ENCODE measurements at regions not wholly inside any gene's neighbourhood (a gene's known extent, or its start where the extent isn't known, plus 50 kb on each side); places are given as distances from the start of the nearest gene placed in this dataset.

DNA sequence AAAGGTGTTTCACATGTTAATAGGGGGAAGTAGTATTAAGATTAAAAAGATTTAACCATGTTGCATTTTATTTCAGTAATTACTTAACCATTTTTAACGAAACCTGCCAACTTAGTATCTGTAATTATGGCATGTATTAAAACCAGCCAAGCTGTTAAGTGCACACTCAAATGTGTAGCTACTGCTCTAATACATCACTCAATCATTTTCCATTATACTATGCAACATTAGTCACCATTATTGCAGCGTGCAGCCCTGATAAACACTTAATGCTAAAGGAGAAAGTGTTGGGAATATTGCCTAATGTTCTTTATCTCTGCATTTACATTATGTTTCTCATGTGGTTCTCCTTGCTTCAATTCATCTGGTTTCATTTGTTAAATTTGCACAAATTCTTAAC is 745.9 kb upstream of the FAM98A start:
- FAIRE-seq (no peak), DNase-seq (no peak)
- Histone ChIP-seq H3K27me3 (ENCODE audit: control insufficient read depth in 3 of 3, insufficient read depth in 3 of 3, low read length in 3 of 3) (no peaks in the 10 kb centered on the region), H3K9me3 (ENCODE audit: control insufficient read depth in 2 of 2, insufficient read depth in 1 of 2, low read depth in 1 of 2, low read length in 1 of 2) (no peaks in the 10 kb centered on the region), H3K36me3 (ENCODE audit: control insufficient read depth in 3 of 3, insufficient read depth in 2 of 3, low read depth in 1 of 3, low read length in 3 of 3) (no peaks in the 10 kb centered on the region), H3K4me3 (ENCODE audit: low read depth in 1 of 3, low read length in 3 of 3) (no peak overlapping the region), H3K27ac (ENCODE audit: low read depth in 1 of 3, low read length in 2 of 3) (no peak overlapping the region), H3K4me1 (ENCODE audit: control insufficient read depth in 3 of 3, insufficient read depth in 2 of 3, low read depth in 1 of 3, low read length in 2 of 3) (no peaks in the 10 kb centered on the region)
- WGBS, 3 donors = 70 to 76% (median 74%) methylated on average over 2 of the region's 2 CpGs

DNA sequence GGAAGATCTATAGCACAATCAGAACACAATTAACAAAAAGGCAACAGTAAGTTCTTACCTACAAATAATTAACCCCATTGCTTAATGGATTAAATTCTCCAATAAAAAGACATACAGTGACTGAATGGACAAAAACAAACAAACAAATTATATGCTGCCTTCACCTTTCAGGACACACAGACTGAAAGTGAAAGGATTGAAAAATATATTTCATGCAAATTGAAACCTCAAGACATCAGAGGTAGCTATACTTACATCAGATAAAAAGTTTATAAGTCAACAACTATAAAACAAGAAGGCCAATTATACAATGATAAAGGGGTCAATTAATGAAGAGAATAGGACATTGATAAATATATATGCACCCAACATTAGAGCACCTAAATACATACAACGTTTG is 741.2 kb upstream of the FAM98A start:
- Histone ChIP-seq H3K4me1 (ENCODE audit: control insufficient read depth in 3 of 3, insufficient read depth in 2 of 3, low read depth in 1 of 3, low read length in 2 of 3) (no peaks in the 10 kb centered on the region), H3K27ac (ENCODE audit: low read depth in 1 of 3, low read length in 2 of 3) (no peak overlapping the region), H3K9me3 (ENCODE audit: control insufficient read depth in 2 of 2, insufficient read depth in 1 of 2, low read depth in 1 of 2, low read length in 1 of 2) (no peaks in the 10 kb centered on the region), H3K27me3 (ENCODE audit: control insufficient read depth in 3 of 3, insufficient read depth in 3 of 3, low read length in 3 of 3) (no peaks in the 10 kb centered on the region), H3K4me3 (ENCODE audit: low read depth in 1 of 3, low read length in 3 of 3) (no peak overlapping the region), H3K36me3 (ENCODE audit: control insufficient read depth in 3 of 3, insufficient read depth in 2 of 3, low read depth in 1 of 3, low read length in 3 of 3) (no peaks in the 10 kb centered on the region)
- FAIRE-seq (no peak), DNase-seq (no peak)
- 11 to 52% (median 16%) methylated on average over 1 of the region's 1 CpG for WGBS, 3 donors

DNA sequence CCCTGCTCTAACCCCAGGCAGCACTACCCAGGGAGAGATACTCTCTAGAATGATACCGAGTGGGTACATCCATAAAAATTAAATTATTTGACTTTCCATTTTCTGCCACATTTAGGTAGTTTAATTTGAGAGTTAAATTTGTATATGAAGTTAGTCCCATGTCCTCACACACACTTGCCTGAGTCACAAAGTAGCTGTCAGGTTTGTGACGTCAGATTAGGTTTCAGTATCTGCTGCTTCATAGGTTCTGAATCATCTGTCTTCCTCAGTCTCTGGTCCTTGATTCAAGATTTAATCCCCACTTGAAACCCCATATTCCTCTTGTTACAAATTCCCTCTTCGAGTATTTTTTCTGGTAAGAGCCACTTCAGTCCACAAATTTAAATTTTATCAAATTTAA is 738.6 kb upstream of the FAM98A start:
- Histone ChIP-seq H3K9me3 (ENCODE audit: control insufficient read depth in 2 of 2, insufficient read depth in 1 of 2, low read depth in 1 of 2, low read length in 1 of 2) (no peaks in the 10 kb centered on the region), H3K27ac (ENCODE audit: low read depth in 1 of 3, low read length in 2 of 3) (no peak overlapping the region), H3K4me1 (ENCODE audit: control insufficient read depth in 3 of 3, insufficient read depth in 2 of 3, low read depth in 1 of 3, low read length in 2 of 3) (no peaks in the 10 kb centered on the region), H3K27me3 (ENCODE audit: control insufficient read depth in 3 of 3, insufficient read depth in 3 of 3, low read length in 3 of 3) (no peaks in the 10 kb centered on the region), H3K36me3 (ENCODE audit: control insufficient read depth in 3 of 3, insufficient read depth in 2 of 3, low read depth in 1 of 3, low read length in 3 of 3) (no peaks in the 10 kb centered on the region), H3K4me3 (ENCODE audit: low read depth in 1 of 3, low read length in 3 of 3) (no peak overlapping the region)
- FAIRE-seq (no peak), DNase-seq (no peak)
- 82 to 87% (median 84%) methylated on average over 3 of the region's 3 CpGs for WGBS, 3 donors

DNA sequence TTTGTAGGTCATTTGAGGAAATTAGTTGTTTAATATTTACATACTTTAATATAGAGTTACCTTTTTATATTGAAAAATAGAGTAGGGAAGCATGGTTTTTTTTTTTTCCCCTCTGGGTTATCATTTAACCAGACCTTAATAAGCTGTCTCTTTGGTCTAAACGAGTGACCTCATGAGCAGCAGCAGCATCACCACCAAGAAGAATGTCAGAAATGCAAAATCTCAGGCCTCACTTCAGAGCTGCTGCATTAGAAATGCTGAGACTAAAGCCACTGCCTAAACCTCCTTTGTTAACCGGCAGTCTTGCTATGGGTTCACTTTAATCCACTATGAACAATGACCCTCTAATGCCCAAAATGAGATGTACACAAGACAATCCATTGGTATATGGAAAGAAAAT is 733.7 kb upstream of the FAM98A start:
- H3K9me3 ChIP-seq (ENCODE audit: control insufficient read depth in 2 of 2, insufficient read depth in 1 of 2, low read depth in 1 of 2, low read length in 1 of 2) = no peaks in the 10 kb centered on the region
- no peak for FAIRE-seq
- DNase-seq = no peak
- H3K36me3 ChIP-seq (ENCODE audit: control insufficient read depth in 3 of 3, insufficient read depth in 2 of 3, low read depth in 1 of 3, low read length in 3 of 3) = no peaks in the 10 kb centered on the region
- 66 to 67% (median 66%) methylated on average over 2 of the region's 2 CpGs for WGBS, 3 donors
- no peaks in the 10 kb centered on the region for H3K27me3 ChIP-seq (ENCODE audit: control insufficient read depth in 3 of 3, insufficient read depth in 3 of 3, low read length in 3 of 3)
- no peak overlapping the region for H3K4me3 ChIP-seq (ENCODE audit: low read depth in 1 of 3, low read length in 3 of 3)
- no peak overlapping the region for H3K27ac ChIP-seq (ENCODE audit: low read depth in 1 of 3, low read length in 2 of 3)
- no peaks in the 10 kb centered on the region for H3K4me1 ChIP-seq (ENCODE audit: control insufficient read depth in 3 of 3, insufficient read depth in 2 of 3, low read depth in 1 of 3, low read length in 2 of 3)

DNA sequence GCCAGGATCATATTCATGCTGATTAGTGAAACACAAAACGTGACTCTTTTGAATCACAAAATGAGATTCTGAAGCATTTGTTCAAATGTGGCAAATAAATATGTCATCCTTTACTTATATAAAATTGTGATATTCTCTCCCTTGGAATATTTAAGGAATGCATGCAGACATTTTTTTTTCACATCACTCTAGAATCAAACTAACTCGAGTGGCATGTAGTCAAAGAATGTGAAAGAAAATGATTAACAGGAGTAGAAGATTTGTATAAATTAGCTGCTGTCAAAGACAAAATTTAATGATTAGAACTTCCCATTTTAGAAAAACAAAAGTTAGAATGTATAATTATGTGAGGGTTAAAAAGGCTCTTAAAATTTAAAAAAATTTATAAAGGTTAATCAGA is 721.0 kb upstream of the FAM98A start:
- Histone ChIP-seq H3K27ac (ENCODE audit: low read depth in 1 of 3, low read length in 2 of 3) (no peak overlapping the region), H3K9me3 (ENCODE audit: control insufficient read depth in 2 of 2, insufficient read depth in 1 of 2, low read depth in 1 of 2, low read length in 1 of 2) (no peaks in the 10 kb centered on the region), H3K27me3 (ENCODE audit: control insufficient read depth in 3 of 3, insufficient read depth in 3 of 3, low read length in 3 of 3) (no peaks in the 10 kb centered on the region), H3K36me3 (ENCODE audit: control insufficient read depth in 3 of 3, insufficient read depth in 2 of 3, low read depth in 1 of 3, low read length in 3 of 3) (no peaks in the 10 kb centered on the region), H3K4me1 (ENCODE audit: control insufficient read depth in 3 of 3, insufficient read depth in 2 of 3, low read depth in 1 of 3, low read length in 2 of 3) (no peaks in the 10 kb centered on the region), H3K4me3 (ENCODE audit: low read depth in 1 of 3, low read length in 3 of 3) (no peak overlapping the region)
- 73 to 76% (median 76%) methylated on average over 2 of the region's 2 CpGs for WGBS, 3 donors
- DNase-seq (no peak), FAIRE-seq (no peak)

DNA sequence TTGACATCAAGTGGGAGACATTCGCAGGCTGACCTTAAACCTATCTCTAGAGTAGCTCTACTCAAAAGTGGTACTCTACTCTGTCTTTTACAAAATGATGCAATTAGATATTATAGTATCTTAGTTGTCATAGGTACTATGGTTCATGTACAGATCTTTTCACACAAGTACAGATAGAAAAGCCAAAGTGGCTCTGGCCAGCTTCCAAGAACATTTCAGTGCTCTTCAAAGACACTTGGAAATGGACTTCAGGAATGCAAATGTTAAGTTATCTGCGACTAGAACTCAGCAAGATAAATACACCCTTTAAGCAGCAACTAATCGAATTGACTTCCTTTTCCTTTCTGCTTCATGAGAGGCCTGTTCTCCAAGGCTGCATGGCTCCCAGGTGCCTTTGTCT is 718.7 kb upstream of the FAM98A start:
- DNase-seq = no peak
- 42 to 62% (median 56%) methylated on average over 3 of the region's 3 CpGs for WGBS, 3 donors
- H3K9me3 ChIP-seq (ENCODE audit: control insufficient read depth in 2 of 2, insufficient read depth in 1 of 2, low read depth in 1 of 2, low read length in 1 of 2) = no peaks in the 10 kb centered on the region
- no peaks in the 10 kb centered on the region for H3K36me3 ChIP-seq (ENCODE audit: control insufficient read depth in 3 of 3, insufficient read depth in 2 of 3, low read depth in 1 of 3, low read length in 3 of 3)
- H3K4me3 ChIP-seq (ENCODE audit: low read depth in 1 of 3, low read length in 3 of 3) = no peak overlapping the region
- no peaks in the 10 kb centered on the region for H3K27me3 ChIP-seq (ENCODE audit: control insufficient read depth in 3 of 3, insufficient read depth in 3 of 3, low read length in 3 of 3)
- FAIRE-seq = no peak
- H3K4me1 ChIP-seq (ENCODE audit: control insufficient read depth in 3 of 3, insufficient read depth in 2 of 3, low read depth in 1 of 3, low read length in 2 of 3) = no peaks in the 10 kb centered on the region
- H3K27ac ChIP-seq (ENCODE audit: low read depth in 1 of 3, low read length in 2 of 3) = no peak overlapping the region

DNA sequence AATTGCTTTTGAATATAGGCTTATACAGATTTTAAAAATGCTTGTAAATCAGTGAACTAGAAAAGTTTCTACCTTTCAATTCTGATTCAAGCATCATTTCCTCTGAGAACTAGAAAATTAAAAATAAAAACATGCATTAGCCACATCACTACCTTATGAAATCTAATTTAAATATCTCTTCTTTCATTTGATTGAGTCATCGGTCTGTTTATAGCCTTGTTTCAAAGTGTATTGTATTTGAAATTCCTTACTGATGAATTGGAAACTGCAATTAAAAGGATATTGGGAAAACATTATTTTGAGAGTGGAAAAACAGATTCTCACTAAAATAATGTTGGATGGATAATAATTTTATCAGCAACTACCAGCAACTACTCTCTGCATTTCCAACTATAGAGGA is 717.7 kb upstream of the FAM98A start:
- DNase-seq (no peak), FAIRE-seq (no peak)
- Histone ChIP-seq H3K9me3 (ENCODE audit: control insufficient read depth in 2 of 2, insufficient read depth in 1 of 2, low read depth in 1 of 2, low read length in 1 of 2) (no peaks in the 10 kb centered on the region), H3K36me3 (ENCODE audit: control insufficient read depth in 3 of 3, insufficient read depth in 2 of 3, low read depth in 1 of 3, low read length in 3 of 3) (no peaks in the 10 kb centered on the region), H3K27me3 (ENCODE audit: control insufficient read depth in 3 of 3, insufficient read depth in 3 of 3, low read length in 3 of 3) (no peaks in the 10 kb centered on the region), H3K4me3 (ENCODE audit: low read depth in 1 of 3, low read length in 3 of 3) (no peak overlapping the region), H3K27ac (ENCODE audit: low read depth in 1 of 3, low read length in 2 of 3) (no peak overlapping the region), H3K4me1 (ENCODE audit: control insufficient read depth in 3 of 3, insufficient read depth in 2 of 3, low read depth in 1 of 3, low read length in 2 of 3) (no peaks in the 10 kb centered on the region)
- WGBS, 3 donors = 71 to 89% (median 78%) methylated on average over 1 of the region's 1 CpG

DNA sequence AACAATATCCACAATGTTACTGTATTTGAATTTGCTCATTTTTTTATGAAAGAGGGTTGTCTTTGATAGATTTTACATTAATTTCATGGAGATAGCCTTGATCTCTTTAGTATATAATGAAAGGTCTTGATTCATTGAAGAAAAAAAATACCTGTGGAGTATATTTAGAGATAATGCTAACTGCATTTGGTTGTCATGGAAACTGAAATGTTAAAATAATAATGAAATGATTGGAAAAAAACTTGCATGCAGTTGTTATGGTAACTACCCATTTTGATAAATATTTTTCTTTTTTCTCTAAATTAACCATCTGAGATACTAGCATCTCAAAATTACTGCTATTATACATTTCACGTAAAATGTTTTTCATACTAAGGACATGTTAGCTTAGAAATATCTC is 712.7 kb upstream of the FAM98A start:
- Histone ChIP-seq H3K9me3 (ENCODE audit: control insufficient read depth in 2 of 2, insufficient read depth in 1 of 2, low read depth in 1 of 2, low read length in 1 of 2) (no peaks in the 10 kb centered on the region), H3K36me3 (ENCODE audit: control insufficient read depth in 3 of 3, insufficient read depth in 2 of 3, low read depth in 1 of 3, low read length in 3 of 3) (no peaks in the 10 kb centered on the region), H3K4me1 (ENCODE audit: control insufficient read depth in 3 of 3, insufficient read depth in 2 of 3, low read depth in 1 of 3, low read length in 2 of 3) (no peaks in the 10 kb centered on the region), H3K4me3 (ENCODE audit: low read depth in 1 of 3, low read length in 3 of 3) (no peak overlapping the region), H3K27ac (ENCODE audit: low read depth in 1 of 3, low read length in 2 of 3) (no peak overlapping the region), H3K27me3 (ENCODE audit: control insufficient read depth in 3 of 3, insufficient read depth in 3 of 3, low read length in 3 of 3) (no peaks in the 10 kb centered on the region)
- DNase-seq (no peak), FAIRE-seq (no peak)
- 42 to 87% (median 48%) methylated on average over 1 of the region's 1 CpG for WGBS, 3 donors

DNA sequence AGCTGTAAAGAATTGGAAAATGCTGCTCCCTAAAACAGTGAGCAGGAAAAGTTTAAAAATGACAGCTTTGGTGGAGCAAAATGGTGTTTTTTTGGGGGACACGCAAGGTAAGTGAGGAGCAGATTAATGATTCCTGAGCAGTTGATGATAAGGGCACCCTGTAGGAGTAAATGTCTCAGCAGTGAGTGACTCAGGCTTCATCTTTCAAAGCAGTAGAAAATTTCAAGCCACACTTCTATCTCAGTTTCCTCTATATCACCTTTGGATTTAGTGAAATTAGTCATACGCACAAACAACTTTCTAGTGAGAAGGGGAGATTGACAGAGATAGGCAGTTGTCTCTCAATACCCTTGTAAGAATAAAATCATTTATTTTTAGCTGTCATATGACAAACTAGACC is 709.0 kb upstream of the FAM98A start:
- FAIRE-seq (no peak), DNase-seq (no peak)
- H3K27ac ChIP-seq (ENCODE audit: low read depth in 1 of 3, low read length in 2 of 3) = no peak overlapping the region
- H3K27me3 ChIP-seq (ENCODE audit: control insufficient read depth in 3 of 3, insufficient read depth in 3 of 3, low read length in 3 of 3) = no peaks in the 10 kb centered on the region
- WGBS, 3 donors = 90 to 97% (median 96%) methylated on average over 2 of the region's 2 CpGs
- peaks cover 0 to 3% of the 10 kb centered on the region in 2 donors for H3K9me3 ChIP-seq (ENCODE audit: control insufficient read depth in 2 of 2, insufficient read depth in 1 of 2, low read depth in 1 of 2, low read length in 1 of 2)
- no peaks in the 10 kb centered on the region for H3K36me3 ChIP-seq (ENCODE audit: control insufficient read depth in 3 of 3, insufficient read depth in 2 of 3, low read depth in 1 of 3, low read length in 3 of 3)
- no peak overlapping the region for H3K4me3 ChIP-seq (ENCODE audit: low read depth in 1 of 3, low read length in 3 of 3)
- H3K4me1 ChIP-seq (ENCODE audit: control insufficient read depth in 3 of 3, insufficient read depth in 2 of 3, low read depth in 1 of 3, low read length in 2 of 3) = no peaks in the 10 kb centered on the region

Data from small intestine (tissue), 7 donors.